Hepatocyte (in vitro differentiated cells): ENCODE measurements at regions not wholly inside any gene's neighbourhood (a gene's known extent, or its start where the extent isn't known, plus 50 kb on each side); places are given as distances from the start of the nearest gene placed in this dataset.

Source experiments
- DNase-seq: peaks from one replicate; pipeline ENCODE4 v3.0.0-alpha.2; 2016; ENCODE audit warnings: low spot score
- H2AFZ ChIP-seq: fragments of 200-600 bp; sonication (generic); 2 replicates; pipeline ENCODE4 v1.6.0; 2016; ENCODE audit warnings: antibody characterized with exemption, mild to moderate bottlenecking
- H3K27ac ChIP-seq: fragments of 200-600 bp; sonication (generic); 2 replicates; pipeline ENCODE4 v1.5.1; 2016; ENCODE audit warnings: mild to moderate bottlenecking
- H3K27me3 ChIP-seq: fragments of 200-600 bp; sonication (generic); 2 replicates; pipeline ENCODE4 v1.6.1; 2016
- H3K36me3 ChIP-seq: fragments of 200-600 bp; sonication (generic); replicated peaks from 2 replicates; pipeline ENCODE4 v1.5.1; 2016; ENCODE audit warnings: low read depth; ENCODE audit not compliant: insufficient read depth
- H3K4me1 ChIP-seq: fragments of 200-600 bp; sonication (generic); 2 replicates; pipeline ENCODE4 v1.5.1; 2016; ENCODE audit warnings: mild to moderate bottlenecking, moderate library complexity; ENCODE audit not compliant: insufficient read depth
- H3K4me2 ChIP-seq: fragments of 200-600 bp; sonication (generic); 2 replicates; pipeline ENCODE4 v1.6.0; 2016
- H3K4me3 ChIP-seq: fragments of 200-600 bp; sonication (generic); 2 replicates; pipeline ENCODE4 v1.5.1; 2016; ENCODE audit warnings: mild to moderate bottlenecking
- H3K79me2 ChIP-seq: fragments of 200-600 bp; sonication (generic); 2 replicates; pipeline ENCODE4 v1.6.0; 2017; ENCODE audit warnings: mild to moderate bottlenecking
- H3K9me2 ChIP-seq: fragments of 200-600 bp; sonication (generic); replicated peaks from 2 replicates; pipeline ENCODE4 v1.6.0; 2017; ENCODE audit warnings: mild to moderate bottlenecking; ENCODE audit not compliant: insufficient read depth
- H3K9me3 ChIP-seq: fragments of 200-600 bp; sonication (generic); 2 replicates; pipeline ENCODE4 v1.5.1; 2016; ENCODE audit warnings: low read depth, mild to moderate bottlenecking
- H4K20me1 ChIP-seq: fragments of 200-600 bp; sonication (generic); 2 replicates; pipeline ENCODE4 v1.6.0; 2016; ENCODE audit warnings: mild to moderate bottlenecking; ENCODE audit not compliant: insufficient read depth, poor library complexity, severe bottlenecking
- EZH2 ChIP-seq: fragments of 200-600 bp; sonication (generic); IDR thresholded peaks from 2 replicates; pipeline ENCODE4 v1.6.1; 2016; ENCODE audit warnings: antibody characterized with exemption, mild to moderate bottlenecking, borderline replicate concordance
- EZH2phosphoT487 ChIP-seq: fragments of 200-600 bp; sonication (generic); IDR thresholded peaks from one replicate; pipeline ENCODE4 v1.6.1; 2018; ENCODE audit warnings: antibody characterized with exemption, mild to moderate bottlenecking, low read depth, moderate library complexity; ENCODE audit not compliant: unreplicated experiment, severe bottlenecking
- WGBS: methylation state at CpG from one replicate; pipeline ENCODE4 v1.1.6; 2016; ENCODE audit warnings: low lambda C conversion rate; ENCODE audit errors: missing lambda C conversion rate; 5-methylcytosine and 5-hydroxymethylcytosine counted together
- TF ChIP-seq, protein P1 (sequence below): fragments of 200-600 bp; sonication (generic); IDR thresholded peaks from 2 replicates; pipeline ENCODE4 v1.5.1; 2016; ENCODE audit warnings: antibody characterized with exemption, mild to moderate bottlenecking; ENCODE audit not compliant: poor library complexity

DNA sequence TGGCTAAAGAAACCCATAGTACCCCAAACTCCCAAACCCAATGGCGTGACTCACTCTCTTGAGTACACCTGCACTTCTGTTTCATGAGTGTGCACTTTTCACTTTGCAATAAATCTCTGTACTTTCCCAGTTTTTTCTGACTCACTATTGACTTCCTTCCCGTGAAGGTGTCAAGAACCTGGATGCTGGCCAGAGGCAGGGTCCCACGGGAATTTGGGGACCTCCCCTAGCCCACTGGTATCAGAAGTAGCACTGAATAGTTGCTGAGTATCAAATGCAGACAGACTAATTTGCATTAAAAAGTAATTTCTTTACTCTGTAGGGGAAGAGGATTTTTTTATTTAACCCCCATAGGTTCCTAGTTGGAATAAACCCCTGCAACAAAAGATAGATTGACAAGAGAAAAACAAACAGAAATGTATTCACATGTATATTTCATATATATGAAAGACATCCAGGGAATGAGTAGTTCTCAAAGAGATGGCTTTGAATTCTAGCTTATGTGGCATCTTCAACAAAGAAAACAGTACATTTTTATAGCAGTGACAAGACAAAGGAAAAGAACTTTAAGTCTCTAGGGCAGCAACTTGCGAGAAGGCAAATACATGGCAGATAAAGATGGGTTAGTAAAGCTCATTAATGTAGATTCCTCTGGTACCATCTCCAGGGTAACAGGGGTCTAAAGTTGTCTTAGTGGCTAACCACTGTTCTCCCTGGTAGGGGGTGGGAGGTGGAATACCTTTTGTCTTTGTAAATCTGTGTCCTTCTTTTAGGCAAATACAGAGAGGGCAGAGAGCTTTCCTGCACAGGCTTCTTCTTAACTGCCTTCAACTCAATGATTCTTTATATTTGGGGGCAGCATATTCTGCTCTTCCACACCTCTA lies 385.5 kb upstream of the PDZRN3 start:
- H3K9me3 ChIP-seq: no peaks in the 10 kb centered on the region
- no peak overlapping the region for H3K4me3 ChIP-seq
- DNase-seq: no peak
- H3K27ac ChIP-seq: no peak overlapping the region
- 85% methylated on average over 4 of the region's 4 CpGs for WGBS
- TF ChIP-seq, protein P1, sequence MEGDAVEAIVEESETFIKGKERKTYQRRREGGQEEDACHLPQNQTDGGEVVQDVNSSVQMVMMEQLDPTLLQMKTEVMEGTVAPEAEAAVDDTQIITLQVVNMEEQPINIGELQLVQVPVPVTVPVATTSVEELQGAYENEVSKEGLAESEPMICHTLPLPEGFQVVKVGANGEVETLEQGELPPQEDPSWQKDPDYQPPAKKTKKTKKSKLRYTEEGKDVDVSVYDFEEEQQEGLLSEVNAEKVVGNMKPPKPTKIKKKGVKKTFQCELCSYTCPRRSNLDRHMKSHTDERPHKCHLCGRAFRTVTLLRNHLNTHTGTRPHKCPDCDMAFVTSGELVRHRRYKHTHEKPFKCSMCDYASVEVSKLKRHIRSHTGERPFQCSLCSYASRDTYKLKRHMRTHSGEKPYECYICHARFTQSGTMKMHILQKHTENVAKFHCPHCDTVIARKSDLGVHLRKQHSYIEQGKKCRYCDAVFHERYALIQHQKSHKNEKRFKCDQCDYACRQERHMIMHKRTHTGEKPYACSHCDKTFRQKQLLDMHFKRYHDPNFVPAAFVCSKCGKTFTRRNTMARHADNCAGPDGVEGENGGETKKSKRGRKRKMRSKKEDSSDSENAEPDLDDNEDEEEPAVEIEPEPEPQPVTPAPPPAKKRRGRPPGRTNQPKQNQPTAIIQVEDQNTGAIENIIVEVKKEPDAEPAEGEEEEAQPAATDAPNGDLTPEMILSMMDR: no peak
- TF ChIP-seq EZH2phosphoT487 (no peak), EZH2 (no peak)
- no peaks in the 10 kb centered on the region for H3K9me2 ChIP-seq
- H3K4me1 ChIP-seq: no peaks in the 10 kb centered on the region
- H3K36me3 ChIP-seq: no peaks in the 10 kb centered on the region
- H2AFZ ChIP-seq: no peak overlapping the region
- no peak overlapping the region for H3K4me2 ChIP-seq
- H3K27me3 ChIP-seq: no peaks in the 10 kb centered on the region
- no peaks in the 10 kb centered on the region for H3K79me2 ChIP-seq
- H4K20me1 ChIP-seq: no peaks in the 10 kb centered on the region

DNA sequence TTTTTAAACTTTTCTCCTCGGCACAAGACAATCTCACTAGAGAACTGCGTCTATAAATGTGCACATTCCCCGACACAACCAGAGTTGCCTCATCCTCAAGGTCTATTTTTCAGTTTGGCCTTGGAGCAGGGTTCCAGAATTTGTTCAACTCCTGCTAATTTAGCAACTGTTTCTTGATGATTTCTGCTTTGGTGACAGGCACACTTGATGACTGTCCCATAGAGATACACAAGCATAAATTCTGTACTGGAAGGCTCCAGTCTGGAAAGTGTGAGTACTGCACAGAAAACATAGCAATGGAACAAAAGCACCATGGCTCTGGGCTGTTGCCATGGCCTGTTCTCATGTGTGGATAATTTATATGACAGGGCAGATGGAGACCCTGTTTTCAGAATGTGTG lies 379.6 kb upstream of the PDZRN3 start:
- Histone ChIP-seq H3K4me3 (no peak overlapping the region), H3K27ac (no peak overlapping the region), H4K20me1 (no peaks in the 10 kb centered on the region), H3K4me1 (no peaks in the 10 kb centered on the region), H2AFZ (no peak overlapping the region), H3K79me2 (no peaks in the 10 kb centered on the region), H3K36me3 (no peaks in the 10 kb centered on the region), H3K9me2 (no peaks in the 10 kb centered on the region), H3K9me3 (no peaks in the 10 kb centered on the region), H3K4me2 (no peak overlapping the region), H3K27me3 (no peaks in the 10 kb centered on the region)
- DNase-seq: no peak
- TF ChIP-seq EZH2: no peak
- no peak for TF ChIP-seq EZH2phosphoT487
- TF ChIP-seq, protein P1: no peak
- 87% methylated on average over 3 of the region's 3 CpGs for WGBS

DNA sequence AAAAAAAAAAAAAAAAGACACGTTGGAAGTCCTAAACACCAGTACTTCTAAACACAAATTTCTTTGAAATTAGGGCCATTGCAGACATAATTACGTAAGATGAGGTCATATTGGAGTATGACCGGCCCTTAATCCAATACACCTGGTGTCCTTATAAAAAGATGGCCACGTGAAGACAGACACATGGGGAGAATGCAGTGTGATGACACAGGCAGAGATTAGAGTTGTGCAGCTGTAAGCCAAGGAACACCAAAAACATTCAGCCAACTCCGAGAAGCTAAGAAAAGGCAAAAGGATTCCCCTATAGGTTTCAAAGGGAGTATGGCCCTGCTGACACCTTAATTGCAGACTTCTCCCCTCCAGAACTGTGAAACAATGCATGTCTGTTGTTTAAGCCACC lies 379.0 kb upstream of the PDZRN3 start:
- H2AFZ ChIP-seq: no peak overlapping the region
- H3K27me3 ChIP-seq: no peaks in the 10 kb centered on the region
- no peaks in the 10 kb centered on the region for H3K36me3 ChIP-seq
- no peaks in the 10 kb centered on the region for H3K9me3 ChIP-seq
- H3K27ac ChIP-seq: no peak overlapping the region
- no peak overlapping the region for H3K4me3 ChIP-seq
- DNase-seq: no peak
- H3K4me1 ChIP-seq: no peaks in the 10 kb centered on the region
- no peak overlapping the region for H3K4me2 ChIP-seq
- TF ChIP-seq, protein P1: no peak
- TF ChIP-seq EZH2phosphoT487 (no peak), EZH2 (no peak)
- H3K79me2 ChIP-seq: no peaks in the 10 kb centered on the region
- 84% methylated on average over 5 of the region's 5 CpGs for WGBS
- H4K20me1 ChIP-seq: no peaks in the 10 kb centered on the region
- H3K9me2 ChIP-seq: no peaks in the 10 kb centered on the region
